Medulla oblongata (tissue), 1 donor: ENCODE measurements at regions not wholly inside any gene's neighbourhood (a gene's known extent, or its start where the extent isn't known, plus 50 kb on each side); places are given as distances from the start of the nearest gene placed in this dataset.
"Not testable (repeated sequence)": the region's sequence is repeated elsewhere in the genome, so short reads cannot be mapped to it uniquely, and the experiment has no call there.

Experiments used
- DNase-seq: peaks from one replicate; pipeline ENCODE4 v3.0.0-alpha.2; 2015; ENCODE audit errors: extremely low spot score

DNA sequence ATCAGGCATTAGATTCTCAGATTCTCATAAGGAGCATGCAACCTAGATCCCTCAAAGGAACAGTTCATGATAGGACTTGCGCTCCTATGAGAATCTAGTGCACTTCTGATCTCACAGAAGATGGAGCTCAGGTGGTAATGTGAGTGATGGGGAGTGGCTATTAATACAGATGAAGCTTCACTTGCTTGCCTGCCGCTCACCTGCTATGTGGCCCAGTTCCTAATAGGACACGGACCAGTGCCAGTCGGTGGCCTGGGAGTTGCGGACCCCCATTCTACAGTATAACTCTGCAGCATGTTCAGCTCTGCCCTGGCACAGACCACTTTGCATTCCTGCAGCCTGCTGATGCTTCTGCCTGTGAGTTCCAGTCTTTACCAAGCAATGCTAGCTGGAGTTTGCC, 581.3 kb upstream of the KLF4 start:
- no peak for DNase-seq

DNA sequence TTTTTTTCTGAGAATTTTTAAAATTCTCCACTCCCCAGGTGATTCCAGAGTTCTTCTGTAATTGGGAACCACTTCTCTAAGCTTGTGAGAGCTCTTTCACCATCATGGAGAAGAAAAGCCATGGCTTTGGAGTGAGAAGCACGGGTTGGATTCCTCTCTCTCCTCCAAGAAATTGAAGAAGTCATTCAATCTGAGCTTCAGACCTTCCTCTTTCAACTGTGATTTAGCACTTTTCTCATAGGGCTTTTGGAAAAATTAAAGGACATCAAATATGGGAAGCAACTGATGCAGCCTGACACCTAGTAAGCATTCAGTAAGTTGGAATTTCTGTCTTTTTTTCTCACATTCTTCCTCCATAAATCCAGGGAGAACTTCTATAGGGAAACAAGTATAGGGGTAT, 580.4 kb upstream of the KLF4 start:
- DNase-seq: no peak

DNA sequence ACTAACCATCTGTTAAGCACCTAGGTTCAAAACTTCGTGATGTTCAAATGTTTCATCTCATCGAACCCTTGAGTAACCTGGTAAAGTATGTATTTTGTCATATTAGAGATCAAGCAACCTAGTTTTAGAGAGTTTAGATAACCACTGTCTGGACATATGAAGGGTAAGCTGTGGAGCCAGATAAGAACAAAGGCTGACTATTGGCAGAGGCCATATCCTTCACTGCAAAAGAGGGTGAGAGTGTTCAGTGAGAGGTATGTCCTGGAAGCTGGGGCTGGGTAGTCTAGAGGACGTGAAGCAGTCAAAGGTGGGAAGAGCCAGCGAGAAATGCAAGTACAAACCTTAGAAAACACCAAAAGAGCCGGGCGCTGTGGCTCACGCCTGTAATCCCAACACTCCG, 573.1 kb upstream of the KLF4 start:
- DNase-seq: no peak

DNA sequence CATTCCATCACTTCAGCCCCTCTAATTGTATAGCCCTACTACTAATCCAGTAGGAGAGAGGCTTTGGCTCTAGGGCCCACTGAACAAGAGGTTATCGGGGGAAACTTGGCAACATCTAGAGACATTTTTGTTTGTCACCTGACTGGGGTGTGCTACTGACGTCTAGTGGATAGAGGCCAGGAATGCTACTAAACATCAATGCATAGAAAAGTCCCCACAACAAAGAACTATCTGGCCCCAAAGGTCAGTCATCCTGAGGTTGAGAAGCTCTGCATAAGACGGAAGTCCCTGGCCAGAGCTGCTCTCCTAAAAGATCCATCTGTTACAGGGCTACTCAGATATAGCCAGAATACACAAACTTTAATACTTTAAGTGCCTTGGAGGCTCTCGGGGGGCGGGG, 570.6 kb upstream of the KLF4 start:
- no peak for DNase-seq

DNA sequence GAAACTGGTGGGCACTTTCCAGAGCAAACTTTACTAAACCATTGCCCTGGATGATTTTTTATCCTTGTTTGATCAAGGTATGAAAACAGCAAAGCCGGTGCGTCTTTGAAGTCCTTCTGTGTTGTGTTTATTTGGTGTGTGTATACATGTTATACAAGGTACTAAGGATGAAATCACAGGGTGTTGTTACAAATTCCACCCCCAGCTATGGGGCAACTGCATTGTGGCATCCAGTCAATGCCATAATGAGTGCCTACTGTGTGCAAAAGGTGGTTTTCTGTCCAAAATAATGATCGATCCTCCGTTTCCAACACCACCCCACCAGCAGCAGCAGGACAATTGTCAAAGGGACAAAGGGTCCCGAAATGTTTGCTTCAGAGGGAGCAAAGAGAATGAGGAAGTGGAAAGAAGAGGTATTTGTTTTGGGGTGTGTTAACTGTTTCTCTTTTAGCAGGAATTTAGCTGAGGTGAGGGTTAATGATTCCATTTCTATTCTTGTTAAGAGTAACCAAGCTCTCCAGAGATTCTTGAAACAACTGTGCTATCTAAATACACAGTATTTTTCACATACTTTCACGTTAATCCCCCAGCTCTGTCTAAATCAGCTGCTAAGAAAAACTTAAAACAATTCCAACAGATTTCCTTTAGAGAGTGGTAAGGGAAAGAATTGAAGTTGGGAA, 568.7 kb upstream of the KLF4 start:
- DNase-seq: no peak

DNA sequence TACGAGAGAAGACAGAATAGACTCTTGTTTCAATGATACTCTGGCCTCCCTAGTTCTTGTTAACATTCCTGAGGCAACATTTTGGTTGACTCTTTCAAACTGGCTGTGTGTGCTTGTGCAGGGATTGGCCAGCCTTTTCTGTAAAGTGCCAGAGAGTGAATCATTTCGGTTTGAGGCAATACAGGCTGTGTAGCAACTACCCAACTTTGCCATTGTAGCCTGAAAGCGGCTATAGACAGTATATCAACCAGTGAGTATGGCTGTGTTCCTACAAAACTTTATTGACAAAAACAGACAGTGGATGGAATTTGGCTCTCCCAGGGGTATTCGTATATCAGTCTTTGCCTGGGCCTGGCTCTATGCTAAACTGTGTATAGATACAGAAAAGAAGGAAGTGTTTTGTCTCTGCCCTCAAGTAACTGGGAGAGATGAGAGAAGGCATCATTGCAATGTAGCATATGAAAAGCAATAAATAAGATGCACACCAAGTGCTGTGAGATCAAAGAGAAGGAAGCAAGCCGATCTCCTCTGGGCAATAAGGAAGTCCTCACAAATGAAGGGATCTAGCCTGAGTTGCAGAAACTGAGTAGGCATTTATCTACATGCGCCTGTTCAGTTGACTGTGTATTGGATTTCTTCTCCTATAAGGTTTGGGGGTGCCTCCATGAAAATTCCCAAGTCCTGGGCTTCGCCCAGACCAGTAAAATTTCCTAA, 568.0 kb upstream of the KLF4 start:
- peak; percentile 7 for DNase-seq

DNA sequence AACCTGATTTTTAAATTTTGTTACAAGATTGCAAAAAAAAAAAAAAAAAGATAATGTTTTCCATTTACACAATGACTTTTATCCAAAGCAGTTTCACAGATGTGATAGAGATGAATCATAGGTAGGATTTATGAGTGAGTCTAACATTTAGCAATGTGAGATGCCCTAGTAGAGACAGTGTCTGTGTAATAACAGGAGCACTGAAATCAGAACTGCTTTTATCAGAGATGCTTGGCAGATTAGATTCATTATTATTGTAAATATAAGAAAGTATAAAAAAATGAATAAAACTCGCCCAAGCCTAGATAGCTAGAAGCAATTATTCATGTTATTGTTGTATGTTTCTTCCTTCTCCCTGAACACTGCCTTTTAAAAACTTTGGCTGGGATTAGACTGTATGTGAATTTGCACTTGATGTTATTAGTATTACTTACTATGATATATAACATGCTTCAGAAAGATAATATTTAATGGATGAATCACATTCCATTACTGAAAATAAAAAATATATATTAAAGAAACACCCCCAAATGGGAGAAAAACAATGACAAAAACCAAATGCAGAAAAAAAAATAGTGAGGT, 567.3 kb upstream of the KLF4 start:
- no peak for DNase-seq

DNA sequence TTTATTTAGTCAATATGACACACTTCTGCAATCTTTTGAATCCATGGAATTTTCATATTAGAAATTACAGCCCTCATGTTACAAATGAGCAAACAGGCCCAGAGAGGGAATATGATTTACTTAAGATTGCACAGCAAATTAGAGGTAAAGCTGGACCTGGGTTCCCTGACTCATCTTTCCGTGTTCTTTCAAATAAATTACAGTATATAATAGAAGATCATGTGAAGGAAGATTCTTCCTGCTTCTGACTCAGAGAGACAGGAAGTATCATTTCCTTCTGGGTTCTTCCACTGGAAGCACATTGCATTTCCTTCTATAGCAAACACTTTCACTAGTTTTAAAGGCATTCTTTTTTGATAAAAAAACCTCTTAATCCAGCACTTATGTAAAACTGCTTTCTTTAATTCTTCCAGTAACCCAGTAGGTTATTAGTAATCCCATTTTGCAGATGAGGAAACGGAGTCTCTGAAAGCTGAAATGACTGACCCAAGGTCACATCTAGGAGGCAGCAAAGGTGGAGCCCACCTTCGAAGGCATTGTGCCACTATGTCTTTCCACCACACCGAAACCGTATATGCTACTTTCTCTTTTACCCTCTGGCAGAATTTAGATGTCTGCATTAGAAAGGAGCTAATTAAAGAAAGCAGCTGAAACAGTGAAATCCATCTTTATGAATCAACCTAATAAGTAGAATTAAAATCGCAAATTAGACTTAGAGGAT, 566.7 kb upstream of the KLF4 start:
- DNase-seq: no peak

DNA sequence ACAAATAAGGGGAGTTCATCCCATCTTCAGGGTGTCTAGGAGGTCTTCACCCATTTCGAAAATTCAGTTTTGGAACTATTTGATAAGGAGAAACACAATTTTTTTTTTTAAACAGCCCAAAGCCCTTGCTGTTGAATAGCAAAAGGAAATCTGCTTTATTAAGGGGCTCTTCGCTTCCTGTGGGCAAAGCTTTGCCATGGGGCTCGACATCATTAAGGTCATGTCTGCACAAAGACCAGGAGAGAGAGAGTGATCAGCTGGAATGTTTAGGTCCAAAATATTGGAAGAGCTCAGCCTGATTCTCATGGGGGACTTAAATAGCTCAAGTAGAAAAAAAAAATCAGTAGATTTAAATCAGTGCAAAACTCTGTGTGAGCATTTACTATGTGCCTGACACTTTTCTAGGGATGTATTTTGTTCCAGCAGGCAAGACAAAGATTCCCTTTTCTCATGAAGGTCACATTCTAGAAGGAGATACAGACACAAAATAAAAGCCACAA, 564.6 kb upstream of the KLF4 start:
- DNase-seq: no peak

DNA sequence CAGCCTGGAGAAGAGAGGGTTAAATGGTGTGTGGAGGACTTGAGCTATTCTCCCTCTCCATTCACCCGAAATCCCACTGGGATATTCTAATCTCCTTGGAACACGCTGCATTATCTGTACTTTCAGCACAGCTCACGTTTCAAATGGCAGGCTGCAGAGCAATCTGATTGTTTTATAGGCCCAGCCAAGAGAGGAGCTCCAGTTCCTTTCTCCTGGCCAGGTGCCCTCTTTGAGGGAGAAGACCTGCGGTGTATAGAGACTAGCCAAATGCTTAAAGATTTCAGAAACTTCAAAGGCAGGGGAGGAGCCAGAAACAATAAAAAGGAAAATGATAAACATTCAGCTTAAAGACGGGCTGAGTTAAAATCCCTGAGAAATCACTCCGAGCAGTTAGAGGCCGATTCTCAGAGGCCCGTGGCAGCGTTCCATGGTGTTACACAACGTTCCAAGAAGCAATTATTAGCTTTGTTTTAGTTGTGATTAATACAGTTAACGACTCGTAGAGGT, 564.0 kb upstream of the KLF4 start:
- peak; percentile 11 for DNase-seq

DNA sequence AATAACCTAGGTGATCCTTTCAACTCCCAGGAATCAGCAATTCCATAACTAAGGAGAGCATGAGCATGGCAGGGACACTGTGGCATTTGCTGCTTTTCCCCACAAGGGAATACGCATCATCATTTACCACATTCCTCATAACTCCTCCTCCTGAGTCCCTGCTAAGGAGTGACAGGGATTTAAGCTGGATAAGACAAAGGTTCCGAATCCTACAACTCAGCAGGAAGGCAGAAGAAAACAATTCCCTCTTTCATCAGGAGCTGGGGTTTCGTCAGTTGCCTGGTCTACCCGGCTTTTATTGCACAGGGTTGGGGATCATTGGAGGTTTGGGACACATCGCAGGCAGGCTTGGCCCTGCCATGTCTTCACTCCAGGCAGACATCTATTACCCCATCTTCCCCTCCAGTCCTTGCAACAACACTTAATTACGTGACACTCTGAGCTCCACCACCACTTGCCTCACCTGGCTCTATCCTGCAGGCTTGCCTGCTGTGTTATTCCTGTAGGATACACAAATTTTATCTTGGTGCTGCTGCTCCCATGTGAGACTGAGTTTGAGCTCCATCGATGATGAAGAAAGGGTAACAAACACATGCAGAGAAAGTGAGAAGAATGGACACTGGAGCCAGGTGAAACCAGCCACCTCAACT, 563.0 kb upstream of the KLF4 start:
- no peak for DNase-seq

DNA sequence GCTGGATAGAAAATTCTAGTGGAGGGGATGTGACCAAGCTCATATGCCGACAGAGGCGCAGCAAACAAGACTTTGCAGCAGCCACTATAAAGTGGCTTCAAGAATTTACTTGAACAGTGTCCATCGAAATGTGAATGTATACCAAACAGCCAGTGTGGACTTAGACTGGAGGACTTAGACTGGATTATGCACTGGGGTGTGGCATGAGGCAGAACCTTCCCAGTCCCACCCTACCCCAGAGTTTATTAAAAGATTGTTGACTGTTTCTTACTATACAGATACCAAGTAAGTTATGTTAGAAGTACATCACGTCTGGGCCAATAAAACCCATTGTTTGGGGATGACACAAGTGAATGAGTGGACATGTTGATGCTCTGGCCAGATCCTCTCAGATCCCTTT, 561.3 kb upstream of the KLF4 start:
- no peak for DNase-seq

DNA sequence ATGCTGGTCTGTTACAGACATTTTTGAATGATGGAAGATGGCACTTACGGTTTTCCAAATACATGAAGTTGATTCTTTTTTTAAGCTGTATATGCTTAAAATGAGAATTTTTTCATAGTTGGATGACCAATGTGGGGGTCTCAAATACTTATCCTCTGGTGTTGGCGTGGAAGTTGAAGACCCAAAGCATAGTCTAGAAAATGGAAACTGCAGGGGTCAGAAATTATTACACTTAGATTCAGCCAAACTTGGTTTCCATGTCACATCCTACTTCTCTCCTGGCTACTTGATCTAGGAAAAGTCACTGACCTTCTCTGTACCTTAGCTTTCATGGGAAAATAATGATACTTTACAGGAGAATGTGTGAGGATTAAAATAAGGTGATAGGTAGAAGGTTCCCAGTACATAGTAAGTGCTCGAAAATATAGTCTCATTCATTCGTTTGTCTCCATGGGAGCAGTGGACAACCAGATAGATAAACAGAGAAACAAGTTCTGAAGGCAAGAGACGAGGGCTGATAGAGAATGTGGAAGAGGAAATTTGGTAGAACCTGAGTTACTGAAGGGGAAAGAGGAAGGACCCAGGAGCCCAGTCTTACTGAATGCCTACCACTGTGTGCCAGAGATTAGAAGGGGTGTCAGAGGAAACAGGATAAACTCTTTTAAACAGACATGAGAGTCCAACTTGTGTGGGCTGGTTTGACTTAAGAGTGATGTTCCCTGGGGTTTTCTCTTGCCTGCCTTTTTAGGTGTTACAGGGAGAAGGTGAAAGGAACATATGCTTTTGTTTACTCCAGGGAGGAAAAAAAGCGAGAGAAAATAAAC, 560.3 kb upstream of the KLF4 start:
- no peak for DNase-seq

DNA sequence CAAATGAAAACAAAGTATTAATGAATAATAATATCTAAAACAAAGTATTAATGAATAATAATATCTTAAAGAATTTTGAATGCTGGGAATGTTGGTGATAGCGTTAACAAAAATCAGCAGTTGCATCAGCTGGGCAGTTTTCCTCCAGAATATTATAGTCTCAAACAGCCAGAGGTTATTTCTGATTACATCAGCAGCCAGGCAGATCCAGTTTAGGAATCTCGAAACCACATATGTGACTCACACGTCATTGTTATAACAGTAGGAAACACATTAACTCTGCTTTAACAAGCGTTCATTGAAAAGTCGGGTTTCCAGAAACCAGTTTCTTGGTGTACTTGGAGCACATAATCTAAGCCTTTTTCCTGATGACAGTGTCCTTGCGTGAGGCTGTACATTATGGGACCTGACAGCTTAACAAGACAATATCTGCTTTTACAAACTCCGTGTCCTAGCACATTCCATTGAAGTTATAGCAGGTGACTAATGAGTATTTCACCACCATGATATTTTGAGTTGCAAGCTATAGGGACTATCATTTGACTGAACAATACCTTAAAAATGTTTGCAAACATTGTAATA, 559.5 kb upstream of the KLF4 start:
- no peak for DNase-seq

DNA sequence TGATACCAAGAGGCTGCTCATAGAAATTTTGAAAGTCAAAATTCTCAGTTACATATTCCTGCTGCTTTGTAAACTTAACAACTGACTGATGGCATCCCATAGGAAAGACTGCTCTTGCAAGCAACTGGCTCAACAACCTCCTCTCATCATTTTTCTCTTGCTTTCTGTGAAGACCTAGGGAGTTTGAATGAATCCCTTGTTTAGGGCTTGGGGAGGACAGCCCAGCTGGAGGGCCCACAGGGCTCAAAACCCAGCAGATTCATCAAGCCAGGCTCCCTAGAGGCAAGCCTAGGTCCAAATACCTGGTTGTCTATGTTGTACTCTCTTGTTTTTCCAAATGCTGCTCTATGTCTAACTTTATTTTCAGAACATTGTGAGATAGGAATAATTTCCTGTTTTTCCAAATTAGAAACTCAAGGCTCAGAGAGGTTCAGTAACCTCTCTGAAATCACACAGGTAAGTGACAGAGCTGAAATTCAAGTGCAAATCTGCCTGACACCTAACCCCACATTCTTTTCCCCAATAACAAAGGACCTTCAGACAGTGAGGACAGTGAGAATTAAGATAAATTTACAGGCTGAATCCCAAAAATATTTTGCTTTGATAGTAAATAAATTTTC, 558.9 kb upstream of the KLF4 start:
- no peak for DNase-seq

DNA sequence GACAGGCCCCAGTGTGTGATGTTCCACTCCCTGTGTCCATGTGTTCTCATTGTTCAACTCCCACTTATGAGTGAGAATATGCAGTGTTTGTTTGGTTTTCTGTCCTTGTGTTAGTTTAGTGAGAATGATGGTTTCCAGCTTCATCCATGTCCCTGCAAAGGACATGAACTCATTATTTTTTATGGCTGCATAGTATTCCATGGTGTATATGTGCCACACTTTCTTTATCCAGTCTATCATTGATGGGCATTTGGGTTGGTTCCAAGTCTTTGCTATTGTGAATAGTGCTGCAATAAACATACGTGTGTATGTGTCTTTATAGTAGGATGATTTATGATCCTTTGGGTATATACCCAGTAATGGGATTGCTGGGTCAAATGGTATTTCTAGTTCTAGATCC, 558.2 kb upstream of the KLF4 start:
- DNase-seq: not testable (repeated sequence)

DNA sequence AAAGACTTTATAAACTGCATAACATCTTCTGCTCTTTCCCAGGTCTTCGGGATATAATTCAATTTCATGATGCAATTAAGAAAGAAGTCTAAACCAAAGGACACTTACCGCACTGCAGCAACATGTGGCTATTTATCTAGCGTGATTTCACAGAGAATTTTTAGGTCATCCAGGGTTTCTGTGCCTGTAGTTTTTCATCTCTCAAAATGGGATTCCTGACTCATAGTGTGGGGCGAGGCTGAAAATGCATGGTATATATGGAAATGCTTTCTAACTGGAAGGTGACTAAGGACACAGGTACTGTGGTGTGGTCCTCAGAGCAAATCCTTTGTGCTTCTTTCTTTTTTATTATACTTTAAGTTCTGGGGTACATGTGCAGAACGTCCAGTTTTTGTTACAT, 557.7 kb upstream of the KLF4 start:
- DNase-seq: no peak

DNA sequence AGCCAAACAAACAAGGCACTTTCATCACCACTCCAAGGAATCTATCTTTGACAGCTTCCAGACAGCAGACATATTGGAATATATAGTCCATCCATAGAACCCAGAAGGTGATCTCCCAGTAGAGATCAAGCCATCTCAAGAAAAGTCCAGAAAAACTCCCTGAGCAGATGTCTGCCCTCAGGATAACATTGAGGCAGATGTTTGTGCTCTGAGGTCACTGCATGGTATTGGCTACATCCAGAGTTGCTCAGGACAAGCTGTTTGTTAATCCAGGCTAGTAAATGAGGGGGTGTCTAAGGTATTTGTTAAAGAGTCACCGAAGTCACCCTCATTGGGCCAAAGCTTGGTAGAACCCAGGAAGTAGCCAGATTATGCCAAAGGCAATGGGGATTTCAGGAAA, 556.3 kb upstream of the KLF4 start:
- no peak for DNase-seq

DNA sequence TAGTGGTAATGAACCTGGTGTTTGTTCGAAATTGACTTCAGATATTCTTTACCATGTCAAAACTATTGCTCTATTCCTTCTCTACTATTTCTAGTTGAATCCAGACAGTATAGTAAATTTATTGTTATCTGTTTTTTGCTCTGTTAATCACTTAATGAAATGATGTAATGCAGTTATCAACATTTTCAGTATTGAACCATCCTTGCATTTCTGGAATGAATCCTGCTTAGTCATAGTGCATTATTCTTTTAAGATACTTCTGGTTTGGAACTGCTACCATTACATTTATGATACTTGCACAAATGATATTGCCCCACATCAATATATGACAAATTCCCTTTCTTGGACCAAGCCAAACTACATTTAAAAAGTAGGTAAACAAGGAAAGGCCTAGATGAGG, 554.0 kb upstream of the KLF4 start:
- no peak for DNase-seq

DNA sequence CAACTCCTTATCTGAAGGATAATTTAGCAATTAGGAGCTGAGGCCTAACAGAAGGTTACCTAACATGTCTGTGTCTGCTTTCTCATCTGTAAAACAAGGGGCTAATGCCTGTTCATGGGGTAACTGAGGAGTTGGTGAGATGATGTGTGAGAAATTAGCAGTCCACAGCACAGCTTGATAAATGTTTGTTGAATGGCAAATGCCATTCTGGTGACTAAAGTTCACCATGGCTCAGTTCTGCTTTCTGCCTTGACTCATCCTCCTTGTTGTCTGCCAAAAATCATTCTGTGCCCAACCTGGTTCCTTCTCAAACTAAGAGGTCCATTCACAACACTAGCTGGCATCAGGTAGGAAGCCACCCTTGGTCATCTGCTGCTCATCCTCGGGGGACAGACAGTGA, 552.0 kb upstream of the KLF4 start:
- no peak for DNase-seq
